Activated CD4-positive, CD25-positive, alpha-beta regulatory T cell treated with anti-CD3 and anti-CD28 coated beads, Interleukin-2, amount 50 U/mL, for 16 hours (primary cell): ENCODE measurements at regions not wholly inside any gene's neighbourhood (a gene's known extent, or its start where the extent isn't known, plus 50 kb on each side); places are given as distances from the start of the nearest gene placed in this dataset.

Source experiments
- DNase-seq: peaks from one replicate; pipeline ENCODE4 v3.0.0-alpha.2; 2020; ENCODE audit warnings: low read depth, low spot score

- DNase-seq: no peak
These were observed 77.4 kb upstream of the WNT7B start for GRCh38 chr22:46054091-46055073.

DNA sequence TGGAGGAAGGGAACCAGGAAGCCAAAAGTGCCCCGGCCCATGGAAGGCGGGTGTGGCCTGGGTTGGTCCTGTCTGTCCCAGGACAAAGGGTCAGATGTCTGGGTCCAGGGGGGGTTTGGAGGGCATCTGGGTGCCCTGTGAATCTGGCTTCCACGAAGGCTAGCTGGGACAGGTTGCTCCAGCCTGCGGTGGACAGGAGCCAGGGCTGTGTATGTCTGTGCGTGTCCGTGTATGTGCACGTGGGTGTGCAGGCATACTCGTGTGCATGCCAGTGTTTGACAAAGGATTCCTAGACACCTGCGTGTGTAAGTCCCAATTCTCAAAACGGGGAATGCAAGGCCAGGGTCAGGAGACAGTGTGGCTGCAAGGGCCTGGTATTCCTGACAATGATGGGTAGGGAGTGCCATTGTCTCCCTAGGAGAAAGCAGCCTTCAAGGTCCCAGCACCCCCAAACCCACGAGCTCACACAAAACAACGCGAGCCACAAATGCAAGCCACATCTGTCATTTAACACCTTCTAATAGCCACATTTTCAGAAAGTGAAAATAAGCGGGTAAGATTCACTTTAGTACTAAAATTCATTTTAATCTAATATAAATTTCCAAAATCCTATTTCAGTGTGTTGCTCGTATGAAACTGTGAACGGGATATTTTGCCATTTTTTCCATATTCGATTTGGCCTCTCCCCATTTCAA is 78.4 kb upstream of the WNT7B start:
- no peak for DNase-seq

DNA sequence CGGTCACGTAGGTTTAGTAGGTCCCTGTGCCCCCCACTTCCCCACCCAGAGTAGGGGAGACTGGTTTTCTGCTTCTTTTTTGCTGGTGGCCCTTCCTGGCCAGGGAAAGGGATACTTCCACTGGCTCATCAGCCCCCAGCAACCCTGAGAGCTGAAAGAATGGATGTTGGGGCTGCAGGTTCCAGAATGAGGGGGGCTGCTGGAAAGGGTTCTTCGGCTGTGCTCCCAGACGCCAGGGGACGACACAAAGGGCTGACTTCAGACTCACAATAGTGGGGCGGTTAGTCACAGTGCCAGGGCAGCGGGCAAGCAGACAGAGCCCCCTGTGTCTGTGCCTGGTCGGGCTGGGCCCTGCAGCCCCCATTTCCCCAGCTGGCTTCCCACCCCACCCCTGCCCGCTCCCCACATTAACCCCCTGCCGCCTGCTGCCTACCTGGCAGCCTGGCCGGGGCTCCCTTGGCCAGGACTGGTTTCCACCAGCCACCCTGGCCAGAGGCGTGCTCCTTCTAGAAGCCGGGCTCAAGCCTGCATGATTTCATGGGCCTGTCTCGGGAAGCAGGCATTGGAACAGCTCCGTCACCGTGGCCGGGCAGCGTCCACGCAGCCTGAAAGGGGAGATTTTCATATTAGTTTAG is 79.1 kb upstream of the WNT7B start:
- no peak for DNase-seq

- no peak for DNase-seq
These were observed 79.7 kb upstream of the WNT7B start for GRCh38 chr22:46056546-46057245.

DNA sequence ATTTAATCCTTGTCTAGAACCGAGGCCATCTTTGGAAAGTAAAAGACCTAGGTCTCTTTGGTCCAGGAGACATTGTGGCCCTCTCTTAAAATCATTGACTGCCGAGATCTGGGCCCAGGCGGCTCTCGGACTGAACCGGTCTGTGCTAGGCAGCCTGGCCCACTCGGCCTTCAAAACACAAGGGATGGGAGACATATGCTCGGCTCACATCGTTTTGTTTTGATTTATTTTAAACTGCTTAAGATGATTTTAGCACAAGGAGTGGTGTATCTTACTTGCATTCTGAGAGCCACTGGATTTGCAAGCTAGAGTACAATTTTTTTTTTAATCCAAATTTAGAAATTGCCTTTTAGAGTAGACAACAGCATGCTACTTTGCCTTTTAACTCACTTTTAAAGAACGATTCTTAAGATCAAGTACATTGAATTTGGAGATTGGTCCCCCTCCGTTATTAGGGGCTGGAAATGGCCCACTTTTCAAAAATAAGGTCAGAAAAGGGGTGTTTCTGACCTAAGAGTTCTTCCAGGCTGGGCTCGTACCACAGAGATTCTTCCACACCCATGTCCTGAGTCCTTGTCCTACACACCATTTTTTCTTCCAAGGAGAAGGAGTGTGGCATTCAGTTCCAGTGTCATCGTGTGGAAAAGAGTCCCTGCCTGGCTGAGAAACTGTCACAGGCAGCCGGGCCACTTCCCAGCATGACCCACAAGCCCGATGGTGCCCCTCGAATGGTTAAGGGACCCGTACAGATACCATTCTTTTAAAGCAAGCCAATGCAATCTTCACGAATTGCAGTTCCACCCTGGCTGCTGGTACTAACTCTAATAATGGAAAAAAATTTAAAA is 80.5 kb upstream of the WNT7B start:
- no peak for DNase-seq

- DNase-seq: no peak
These were observed 81.1 kb upstream of the WNT7B start for GRCh38 chr22:46058091-46058420.

- no peak for DNase-seq
These were observed 81.9 kb upstream of the WNT7B start for GRCh38 chr22:46058591-46059519.

GRCh38 chr22:46060292-46061123 is 83.5 kb upstream of the WNT7B start:
- no peak for DNase-seq

DNA sequence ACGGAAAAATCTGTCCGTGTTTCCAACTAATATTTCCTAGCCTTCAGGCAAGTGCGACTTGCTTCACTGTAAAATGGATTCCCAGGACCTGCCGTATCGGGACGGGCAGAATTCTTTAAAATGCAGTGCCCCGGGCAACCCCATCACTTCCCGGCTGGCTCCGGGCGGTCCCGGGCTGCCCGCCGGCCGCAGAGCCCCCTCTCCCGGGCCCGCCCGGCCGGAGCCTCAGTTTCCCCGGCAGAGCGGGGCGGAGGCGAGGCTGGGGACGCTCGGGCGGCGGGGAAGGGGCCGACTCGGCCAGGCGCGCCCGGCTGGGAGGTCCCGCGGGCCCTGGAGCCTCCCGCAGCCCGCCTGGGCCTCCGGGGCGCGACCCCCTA is 84.2 kb upstream of the WNT7B start:
- no peak for DNase-seq

GRCh38 chr22:46061501-46062231 is 84.7 kb upstream of the WNT7B start:
- no peak for DNase-seq

- DNase-seq: no peak
These were observed 85.3 kb upstream of the WNT7B start for GRCh38 chr22:46062232-46062615.

DNA sequence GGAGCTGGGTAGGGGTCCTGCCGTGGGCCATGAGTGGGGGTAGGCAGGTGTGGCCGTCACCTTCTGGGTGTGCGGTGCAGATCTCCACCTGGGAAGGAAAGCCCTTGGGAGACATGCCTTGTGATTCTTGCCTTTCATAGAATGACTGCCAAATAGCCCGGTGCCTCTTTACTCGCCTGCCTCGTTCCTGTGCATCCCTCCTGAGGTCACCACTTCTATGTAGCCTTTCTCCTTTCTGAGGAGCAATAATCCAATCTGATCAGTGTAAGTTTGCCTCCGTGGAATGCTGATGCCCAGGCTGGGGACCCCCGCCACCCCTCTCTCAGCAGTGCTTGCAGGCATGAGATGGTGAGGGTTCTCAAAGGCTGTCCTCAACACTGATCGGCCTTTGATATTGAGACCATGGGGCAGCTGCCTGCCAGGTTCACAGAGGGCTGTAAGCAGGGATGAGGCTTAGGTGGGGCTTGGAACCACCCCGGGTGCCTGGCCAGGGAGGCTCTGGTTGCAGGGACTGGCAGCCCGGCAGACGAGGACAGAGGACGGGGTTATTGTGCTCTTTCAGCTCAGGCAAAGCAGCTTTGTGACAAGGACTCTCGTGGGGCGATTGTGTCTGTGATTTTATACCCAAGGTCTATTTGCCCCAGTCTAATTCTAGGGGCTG is 86.1 kb upstream of the WNT7B start:
- DNase-seq: no peak

GRCh38 chr22:46063846-46064227 is 86.5 kb upstream of the PPARA start:
- no peak for DNase-seq

GRCh38 chr22:46064228-46064965 is 85.9 kb upstream of the PPARA start:
- DNase-seq: no peak

GRCh38 chr22:46064966-46065666 is 85.2 kb upstream of the PPARA start:
- DNase-seq: no peak

DNA sequence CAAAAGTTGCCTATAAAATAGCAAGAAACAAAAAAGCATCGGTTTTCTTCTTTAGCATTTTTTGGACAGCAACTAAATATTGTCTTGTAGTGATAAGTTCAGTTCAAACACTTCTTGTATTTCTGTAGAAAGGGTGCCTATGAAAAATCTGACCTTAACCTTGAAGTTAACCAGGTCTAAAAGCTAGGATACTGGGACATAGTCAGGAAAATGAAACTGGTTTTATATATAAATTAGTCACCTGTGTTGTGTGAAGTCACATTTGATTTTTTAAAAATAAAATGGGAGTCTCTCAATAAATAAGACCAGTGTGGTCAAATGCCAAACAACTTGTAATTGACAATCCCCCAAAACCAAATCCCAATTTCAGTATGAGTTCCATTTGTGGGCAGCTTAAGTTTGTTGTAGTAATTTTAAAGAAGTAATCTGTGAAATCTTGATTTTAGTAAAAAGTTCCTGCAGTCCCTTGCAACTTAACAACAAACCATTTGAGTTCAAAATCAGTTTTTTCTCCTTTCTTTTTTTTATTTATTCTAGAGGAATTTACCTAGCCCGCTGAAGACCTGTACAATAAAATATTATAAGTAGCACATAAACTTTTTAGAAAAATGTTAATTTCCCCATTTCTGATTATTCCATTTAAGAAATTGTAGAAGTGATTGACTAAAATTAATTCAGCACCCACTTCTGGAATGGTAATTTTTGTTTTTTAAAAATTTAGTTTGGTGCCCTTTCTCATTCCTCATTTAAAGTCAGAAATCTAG is 84.5 kb upstream of the PPARA start:
- DNase-seq: no peak
